ENCODE measurements at regions not wholly inside any gene's neighbourhood (a gene's known extent, or its start where the extent isn't known, plus 50 kb on each side); places are given as distances from the start of the nearest gene placed in this dataset.

DNA sequence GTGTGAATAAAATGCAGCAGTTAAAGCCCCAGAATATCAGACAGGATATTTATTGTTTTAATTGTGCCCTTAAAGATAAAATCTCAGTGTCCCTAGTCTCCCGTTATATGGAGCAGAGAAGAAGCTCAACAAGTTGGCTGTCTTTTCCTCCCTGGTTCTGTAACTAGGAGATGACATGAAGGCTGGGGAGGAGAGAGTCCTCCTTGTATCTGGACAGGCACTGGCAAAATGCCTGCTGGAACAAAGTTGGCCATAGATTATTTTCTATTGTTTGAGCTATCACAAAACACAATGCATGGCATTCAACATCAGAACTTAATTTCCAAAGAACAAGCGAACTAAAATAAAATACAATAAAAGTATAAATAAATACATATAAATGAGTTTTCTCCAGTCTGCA, 694.9 kb upstream of the KCND2 start:
- TF ChIP-seq, protein P1, sequence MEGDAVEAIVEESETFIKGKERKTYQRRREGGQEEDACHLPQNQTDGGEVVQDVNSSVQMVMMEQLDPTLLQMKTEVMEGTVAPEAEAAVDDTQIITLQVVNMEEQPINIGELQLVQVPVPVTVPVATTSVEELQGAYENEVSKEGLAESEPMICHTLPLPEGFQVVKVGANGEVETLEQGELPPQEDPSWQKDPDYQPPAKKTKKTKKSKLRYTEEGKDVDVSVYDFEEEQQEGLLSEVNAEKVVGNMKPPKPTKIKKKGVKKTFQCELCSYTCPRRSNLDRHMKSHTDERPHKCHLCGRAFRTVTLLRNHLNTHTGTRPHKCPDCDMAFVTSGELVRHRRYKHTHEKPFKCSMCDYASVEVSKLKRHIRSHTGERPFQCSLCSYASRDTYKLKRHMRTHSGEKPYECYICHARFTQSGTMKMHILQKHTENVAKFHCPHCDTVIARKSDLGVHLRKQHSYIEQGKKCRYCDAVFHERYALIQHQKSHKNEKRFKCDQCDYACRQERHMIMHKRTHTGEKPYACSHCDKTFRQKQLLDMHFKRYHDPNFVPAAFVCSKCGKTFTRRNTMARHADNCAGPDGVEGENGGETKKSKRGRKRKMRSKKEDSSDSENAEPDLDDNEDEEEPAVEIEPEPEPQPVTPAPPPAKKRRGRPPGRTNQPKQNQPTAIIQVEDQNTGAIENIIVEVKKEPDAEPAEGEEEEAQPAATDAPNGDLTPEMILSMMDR (conservative IDR thresholded peaks at IDR 0.05; ENCODE audit: low read depth, low read length): no peak
- TF ChIP-seq EZH2 (IDR thresholded peaks at IDR 0.05; ENCODE audit: borderline replicate concordance, low read depth, low read length, poor library complexity, severe bottlenecking): no peak

All from A673 (cell line).